Stimulated activated CD4-positive, alpha-beta T cell treated with anti-CD3 and anti-CD28 coated beads, Interleukin-4, amount 100 ng/mL, for 4 hours (primary cell): ENCODE measurements at regions not wholly inside any gene's neighbourhood (a gene's known extent, or its start where the extent isn't known, plus 50 kb on each side); places are given as distances from the start of the nearest gene placed in this dataset.
"Not testable (repeated sequence)": the region's sequence is repeated elsewhere in the genome, so short reads cannot be mapped to it uniquely, and the experiment has no call there.

Experiments
- DNase-seq, 2 experiments: peaks; one replicate each; pipeline ENCODE4 v3.0.0-alpha.2; 2020

GRCh38 chr14:34381304-34381703, 80.7 kb downstream of the SPTSSA start:
- not testable (repeated sequence) for DNase-seq

GRCh38 chr14:34380471-34380845, 81.6 kb downstream of the SPTSSA start:
- DNase-seq, result no peak

GRCh38 chr14:34379816-34380470, 82.1 kb downstream of the SPTSSA start:
- DNase-seq, result no peak

GRCh38 chr14:34376649-34377267, 85.3 kb downstream of the SPTSSA start:
- no peak for DNase-seq

GRCh38 chr14:34374998-34375740, 86.9 kb downstream of the SPTSSA start:
- DNase-seq, result no peak

GRCh38 chr14:34373191-34373590, 88.8 kb downstream of the SPTSSA start:
- DNase-seq, result no peak

GRCh38 chr14:34372786-34373185, 89.3 kb downstream of the SPTSSA start:
- DNase-seq, result no peak

GRCh38 chr14:34369648-34370030, 92.4 kb downstream of the SPTSSA start:
- no peak for DNase-seq

GRCh38 chr14:34368971-34369647, 92.9 kb downstream of the SPTSSA start:
- DNase-seq, result no peak

- DNase-seq, result no peak
Observed at GRCh38 chr14:34368115-34368970, 93.7 kb downstream of the SPTSSA start.

GRCh38 chr14:34365309-34365915, 96.6 kb downstream of the SPTSSA start:
- DNase-seq, result no peak

GRCh38 chr14:34364201-34364600, 97.8 kb downstream of the SPTSSA start:
- DNase-seq, result no peak

GRCh38 chr14:34363733-34364134, 98.3 kb downstream of the SPTSSA start:
- no peak for DNase-seq

- DNase-seq, result no peak
Observed at GRCh38 chr14:34362641-34363251, 99.3 kb downstream of the SPTSSA start.

GRCh38 chr14:34361504-34362011, 100.5 kb downstream of the SPTSSA start:
- DNase-seq, result no peak

- no peak for DNase-seq
Observed at GRCh38 chr14:34359420-34360117, 102.5 kb downstream of the SPTSSA start.

- DNase-seq, result no peak
Observed at GRCh38 chr14:34356264-34356654, 105.8 kb downstream of the SPTSSA start.

- DNase-seq, result no peak
Observed at GRCh38 chr14:34355584-34356263, 106.3 kb downstream of the SPTSSA start.

- DNase-seq, result no peak
Observed at GRCh38 chr14:34354556-34354955, 107.5 kb downstream of the SPTSSA start.

- no peak for DNase-seq
Observed at GRCh38 chr14:34350903-34351302, 111.1 kb downstream of the SPTSSA start.
